Smooth muscle cell (in vitro differentiated cells): ENCODE measurements at regions not wholly inside any gene's neighbourhood (a gene's known extent, or its start where the extent isn't known, plus 50 kb on each side); places are given as distances from the start of the nearest gene placed in this dataset.

Experiments used
- DNase-seq: peaks from one replicate; lab custom pipeline; 2025; ENCODE audit not compliant: unreplicated experiment; lab: John Stamatoyannopoulos, UW
- H2AFZ ChIP-seq: fragments of 200-600 bp; sonication (generic); 2 replicates; pipeline ENCODE4 v1.6.0; 2016; ENCODE audit warnings: antibody characterized with exemption, low read depth, mild to moderate bottlenecking
- H3F3A ChIP-seq: fragments of 200-600 bp; sonication (generic); 2 replicates; pipeline ENCODE4 v1.6.0; 2017; ENCODE audit warnings: antibody characterized with exemption, low read depth
- H3K27ac ChIP-seq: fragments of 200-600 bp; sonication (generic); 2 replicates; pipeline ENCODE4 v1.5.1; 2016; ENCODE audit warnings: low read depth, mild to moderate bottlenecking
- H3K27me3 ChIP-seq: fragments of 200-600 bp; sonication (generic); 2 replicates; pipeline ENCODE4 v1.6.1; 2016; ENCODE audit warnings: low read depth, mild to moderate bottlenecking
- H3K36me3 ChIP-seq: fragments of 200-600 bp; sonication (generic); 2 replicates; pipeline ENCODE4 v1.5.1; 2016; ENCODE audit warnings: low read depth
- H3K4me1 ChIP-seq: fragments of 200-600 bp; sonication (generic); 2 replicates; pipeline ENCODE4 v1.5.1; 2016; ENCODE audit warnings: low read depth
- H3K4me2 ChIP-seq: fragments of 200-600 bp; sonication (generic); 2 replicates; pipeline ENCODE4 v1.6.0; 2016; ENCODE audit warnings: mild to moderate bottlenecking
- H3K4me3 ChIP-seq: fragments of 200-600 bp; sonication (generic); 2 replicates; pipeline ENCODE4 v1.5.1; 2016; ENCODE audit warnings: mild to moderate bottlenecking
- H3K79me2 ChIP-seq: fragments of 200-600 bp; sonication (generic); 2 replicates; pipeline ENCODE4 v1.6.0; 2016; ENCODE audit warnings: low read depth, mild to moderate bottlenecking
- H3K9ac ChIP-seq: fragments of 200-600 bp; sonication (generic); 2 replicates; pipeline ENCODE4 v1.6.0; 2016; ENCODE audit warnings: low read depth
- H3K9me3 ChIP-seq: fragments of 200-600 bp; sonication (generic); replicated peaks from 2 replicates; pipeline ENCODE4 v1.5.1; 2016; ENCODE audit warnings: low read depth
- H4K20me1 ChIP-seq: fragments of 200-600 bp; sonication (generic); 2 replicates; pipeline ENCODE4 v1.6.0; 2016; ENCODE audit warnings: low read depth
- CTCF ChIP-seq: fragments of 200-600 bp; sonication (generic); IDR thresholded peaks from 2 replicates; pipeline ENCODE4 v1.5.1; 2017; ENCODE audit warnings: borderline replicate concordance, mild to moderate bottlenecking, antibody characterized with exemption; ENCODE audit not compliant: insufficient read depth, poor library complexity, severe bottlenecking
- WGBS: methylation state at CpG from one replicate; pipeline ENCODE4 v1.1.7; 2016; ENCODE audit warnings: low lambda C conversion rate; 5-methylcytosine and 5-hydroxymethylcytosine counted together

DNA sequence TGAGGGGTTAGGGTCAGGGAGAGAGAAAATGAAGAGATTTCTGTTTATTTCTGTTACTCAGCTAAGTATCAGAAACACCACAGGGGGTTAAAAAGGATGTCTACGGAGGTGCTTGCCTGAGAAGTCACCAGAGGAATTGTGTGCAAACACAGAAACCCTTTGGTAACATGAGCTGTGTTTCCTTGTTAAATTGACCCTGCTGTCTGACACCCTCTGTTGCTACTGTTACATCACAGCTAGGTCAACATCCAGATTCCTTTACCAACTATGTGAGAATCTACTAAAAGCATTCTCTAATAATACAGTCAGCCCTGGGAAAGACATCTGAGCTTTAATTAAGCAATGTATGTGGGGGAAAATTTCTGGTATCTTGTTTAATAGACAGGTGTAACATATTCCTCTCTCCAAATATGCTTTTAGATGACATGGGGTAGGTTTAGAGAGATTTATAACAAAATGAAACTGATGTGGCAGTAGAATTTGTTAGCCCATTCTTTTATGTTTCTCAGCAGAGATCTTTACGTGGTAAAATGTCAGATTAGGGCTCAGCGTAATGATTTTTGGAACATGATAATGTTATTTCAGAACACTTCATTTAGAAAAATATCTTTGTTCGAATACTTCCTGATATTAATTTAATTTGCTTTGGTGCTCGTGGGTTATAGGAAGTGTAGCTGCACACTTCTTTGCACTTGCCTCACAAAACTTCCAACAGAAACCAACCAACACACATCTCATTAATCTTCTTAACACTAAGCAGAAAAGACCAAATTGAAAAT is 168.0 kb upstream of the AHR start:
- Histone ChIP-seq H3K79me2 (no peaks in the 10 kb centered on the region), H3K4me2 (peak overlapping the region; percentile 64), H4K20me1 (no peaks in the 10 kb centered on the region), H3K4me3 (peak overlapping the region; percentile 28), H3F3A (no peaks in the 10 kb centered on the region), H3K27ac (peak overlapping the region; percentile 30), H2AFZ (peak overlapping the region; percentile 66), H3K9me3 (no peaks in the 10 kb centered on the region), H3K9ac (no peak overlapping the region), H3K27me3 (no peaks in the 10 kb centered on the region), H3K4me1 (peaks cover 12% of the 10 kb centered on the region), H3K36me3 (no peaks in the 10 kb centered on the region)
- DNase-seq: no peak
- 69% methylated on average over 5 of the region's 5 CpGs for WGBS
- TF ChIP-seq CTCF: no peak

DNA sequence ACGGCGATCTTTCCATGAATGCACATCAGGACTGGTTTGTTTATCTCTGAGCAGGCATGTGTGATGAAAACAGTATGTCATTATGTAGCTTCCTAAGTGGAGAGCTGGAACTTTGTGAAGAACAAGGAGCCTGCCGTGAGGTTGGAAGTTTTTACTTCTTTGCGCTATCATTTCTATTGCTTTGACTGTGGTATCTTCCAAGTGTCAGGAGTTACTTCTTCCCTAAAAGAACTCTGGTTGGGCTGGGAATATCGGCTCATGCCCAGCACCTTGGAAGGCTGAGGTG is 167.4 kb upstream of the AHR start:
- Histone ChIP-seq H3F3A (no peaks in the 10 kb centered on the region), H3K9ac (no peak overlapping the region), H3K4me1 (peaks cover 12% of the 10 kb centered on the region), H3K79me2 (no peaks in the 10 kb centered on the region), H4K20me1 (no peaks in the 10 kb centered on the region), H3K4me2 (peak overlapping the region; percentile 64), H3K4me3 (peak overlapping the region; percentile 28), H3K27me3 (no peaks in the 10 kb centered on the region), H3K27ac (no peak overlapping the region), H3K36me3 (no peaks in the 10 kb centered on the region), H3K9me3 (no peaks in the 10 kb centered on the region), H2AFZ (peak overlapping the region; percentile 66)
- no peak for TF ChIP-seq CTCF
- no peak for DNase-seq
- WGBS: 51% methylated on average over 5 of the region's 5 CpGs

- TF ChIP-seq CTCF: no peak
- 93% methylated on average over 6 of the region's 6 CpGs for WGBS
Observed at GRCh38 chr7:17131983-17132655, 166.3 kb upstream of the AHR start.

DNA sequence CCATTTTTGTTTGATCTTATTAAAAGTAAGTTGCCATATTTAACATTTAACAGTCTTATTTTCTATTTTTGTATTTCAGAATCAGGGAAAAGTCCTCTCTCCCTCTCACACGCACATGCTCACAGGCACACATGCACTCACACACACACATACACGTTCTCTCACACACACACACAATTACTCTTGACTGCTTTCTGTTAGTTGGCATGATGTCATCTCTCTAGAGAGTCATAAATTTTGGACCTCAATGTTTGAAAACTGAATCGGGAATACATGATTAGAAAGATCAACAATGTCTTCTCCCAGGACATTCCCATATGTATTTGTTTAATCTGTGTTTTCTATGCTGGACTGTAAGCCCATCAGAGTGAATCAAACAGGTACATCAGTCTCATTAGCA is 165.7 kb upstream of the AHR start:
- 83% methylated on average over 3 of the region's 3 CpGs for WGBS
- H2AFZ ChIP-seq: no peak overlapping the region
- H3K36me3 ChIP-seq: no peaks in the 10 kb centered on the region
- no peak overlapping the region for H3K4me2 ChIP-seq
- H3K9ac ChIP-seq: no peak overlapping the region
- no peaks in the 10 kb centered on the region for H3K9me3 ChIP-seq
- H4K20me1 ChIP-seq: no peaks in the 10 kb centered on the region
- no peak overlapping the region for H3K27ac ChIP-seq
- H3K27me3 ChIP-seq: no peaks in the 10 kb centered on the region
- no peaks in the 10 kb centered on the region for H3K79me2 ChIP-seq
- H3K4me1 ChIP-seq: peaks cover 12% of the 10 kb centered on the region
- H3K4me3 ChIP-seq: no peak overlapping the region
- TF ChIP-seq CTCF: no peak
- no peak for DNase-seq
- H3F3A ChIP-seq: no peaks in the 10 kb centered on the region

More at GRCh38 chr7:17131983-17132655, 166.3 kb upstream of the AHR start:
- Histone ChIP-seq H3K36me3 (no peaks in the 10 kb centered on the region), H3K4me3 (no peak overlapping the region), H3F3A (no peaks in the 10 kb centered on the region), H3K79me2 (no peaks in the 10 kb centered on the region), H3K4me1 (peaks cover 12% of the 10 kb centered on the region), H3K9ac (no peak overlapping the region), H4K20me1 (no peaks in the 10 kb centered on the region), H3K9me3 (no peaks in the 10 kb centered on the region), H3K4me2 (no peak overlapping the region), H3K27ac (no peak overlapping the region), H2AFZ (no peak overlapping the region), H3K27me3 (no peaks in the 10 kb centered on the region)
- DNase-seq: no peak
